ENCODE measurements at regions not wholly inside any gene's neighbourhood (a gene's known extent, or its start where the extent isn't known, plus 50 kb on each side); places are given as distances from the start of the nearest gene placed in this dataset.
A peak's percentile ranks its signal among the peaks of the same experiment; 100 is the strongest.

DNA sequence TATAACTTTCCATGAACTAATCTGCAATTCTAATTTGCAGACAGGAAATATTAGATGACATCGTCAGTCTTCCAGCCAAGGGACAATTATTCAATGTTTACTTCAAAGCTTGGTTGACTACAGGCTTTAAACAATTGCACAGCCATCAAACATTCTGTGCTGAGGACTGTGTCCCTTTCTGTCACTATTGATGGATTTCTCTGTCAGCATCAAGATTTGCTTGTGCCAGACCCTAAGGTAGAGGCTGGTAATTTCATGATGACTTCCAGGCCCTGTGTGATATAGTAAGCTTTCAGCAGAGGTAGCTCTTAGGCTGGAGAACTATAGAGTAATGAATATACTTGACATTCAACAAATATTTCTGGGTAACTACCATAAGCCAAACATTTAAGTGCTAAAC, 229.3 kb upstream of the ACTBL2 start:
- DNase-seq (ENCODE audit: low read depth in 2 of 2), result no peak

DNA sequence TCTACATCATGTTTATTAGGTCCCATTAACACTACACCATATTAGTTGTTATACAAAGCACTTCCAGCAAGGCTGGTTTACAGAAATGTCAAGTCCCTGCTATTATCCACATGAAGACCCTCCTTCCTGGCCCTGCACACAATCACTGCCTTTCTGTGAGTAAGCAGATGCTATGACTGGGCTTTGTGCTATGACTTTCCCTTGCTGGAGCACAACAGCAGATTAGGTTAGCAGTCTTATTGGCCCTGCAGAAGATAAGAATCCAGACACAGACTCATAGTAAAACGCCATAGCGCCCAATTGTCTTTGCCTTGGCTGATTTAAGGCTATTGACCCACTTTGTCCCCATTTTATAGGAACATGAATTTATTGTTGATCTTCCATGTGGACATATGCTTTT, 228.9 kb upstream of the ACTBL2 start:
- no peak for DNase-seq (ENCODE audit: low read depth in 2 of 2)

DNA sequence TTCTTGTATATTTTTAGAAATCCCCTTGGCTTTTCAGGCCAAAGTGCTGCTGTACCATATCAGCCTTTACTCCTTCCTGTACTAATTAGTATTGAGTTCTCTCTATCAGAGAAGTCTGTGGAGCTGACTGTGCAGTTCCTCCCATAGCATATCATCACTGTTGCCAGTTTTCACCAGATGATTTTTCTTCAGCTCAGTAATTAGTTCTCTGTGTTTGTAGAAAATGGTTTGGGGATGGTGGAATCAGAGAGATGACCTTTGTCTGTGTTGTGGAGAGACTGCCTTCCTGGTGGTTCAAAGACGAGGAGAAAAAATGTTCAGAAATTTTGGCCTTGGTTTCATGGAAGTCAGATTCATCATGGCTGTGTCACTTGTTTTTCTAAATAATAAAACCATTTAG, 227.5 kb upstream of the ACTBL2 start:
- no peak for DNase-seq (ENCODE audit: low read depth in 2 of 2)

DNA sequence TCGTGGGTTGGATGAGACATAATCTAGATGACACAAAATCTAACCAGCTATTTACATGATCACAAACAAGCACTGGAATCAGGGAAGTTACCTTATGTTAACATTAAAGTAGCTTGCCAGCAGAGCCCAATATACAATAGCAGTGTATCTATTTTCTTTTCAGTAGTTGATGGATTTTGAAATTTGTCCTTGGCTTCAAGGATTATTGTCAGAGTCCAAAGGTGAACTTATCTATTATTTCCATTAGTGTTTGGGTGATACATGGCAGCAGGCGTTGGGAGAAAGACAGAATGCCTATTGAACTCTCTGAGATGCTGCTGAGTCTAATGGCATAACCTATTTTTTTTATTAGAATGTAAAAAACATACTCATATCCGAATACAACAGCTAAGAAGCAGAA, 223.2 kb upstream of the ACTBL2 start:
- no peak for DNase-seq (ENCODE audit: low read depth in 2 of 2)

DNA sequence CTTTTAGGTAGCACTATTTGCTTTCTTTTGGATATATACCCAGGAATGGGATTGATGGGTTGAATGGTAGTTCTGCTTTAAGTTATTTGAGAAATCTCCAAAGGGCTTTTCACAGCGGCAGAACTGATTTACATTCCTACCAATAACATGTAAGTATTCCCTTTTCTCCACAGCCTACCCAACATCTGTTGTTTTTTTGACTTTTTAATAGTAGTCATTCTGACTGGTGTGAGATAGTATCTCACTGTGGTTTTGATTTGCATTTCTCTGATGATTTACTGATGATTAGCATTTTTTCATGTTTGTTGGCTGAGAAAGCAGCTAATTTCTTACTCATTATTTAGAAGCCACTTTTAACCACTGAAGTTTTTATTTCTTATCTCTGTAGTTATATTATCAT, 221.1 kb upstream of the ACTBL2 start:
- no peak for DNase-seq (ENCODE audit: low read depth in 2 of 2)

DNA sequence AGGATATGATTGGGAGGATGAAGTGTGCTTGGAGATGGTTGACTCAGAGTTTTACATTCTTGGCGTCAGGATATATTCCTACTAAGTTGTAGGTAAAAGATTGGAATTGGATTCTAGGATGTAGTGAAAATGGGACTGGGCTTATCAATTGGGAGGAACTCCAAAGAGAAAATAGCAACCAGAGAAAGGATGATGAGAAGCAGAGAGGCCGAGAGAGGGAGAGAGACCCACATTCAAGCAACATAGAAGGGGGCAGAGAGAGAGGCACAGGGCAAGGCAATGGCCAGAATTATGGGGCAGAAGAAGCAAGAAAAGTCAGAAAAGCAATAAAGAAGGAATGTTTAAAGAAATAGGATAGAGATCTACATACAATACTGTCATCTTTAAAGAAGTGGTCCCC, 217.9 kb upstream of the ACTBL2 start:
- no peak for DNase-seq (ENCODE audit: low read depth in 2 of 2)

DNA sequence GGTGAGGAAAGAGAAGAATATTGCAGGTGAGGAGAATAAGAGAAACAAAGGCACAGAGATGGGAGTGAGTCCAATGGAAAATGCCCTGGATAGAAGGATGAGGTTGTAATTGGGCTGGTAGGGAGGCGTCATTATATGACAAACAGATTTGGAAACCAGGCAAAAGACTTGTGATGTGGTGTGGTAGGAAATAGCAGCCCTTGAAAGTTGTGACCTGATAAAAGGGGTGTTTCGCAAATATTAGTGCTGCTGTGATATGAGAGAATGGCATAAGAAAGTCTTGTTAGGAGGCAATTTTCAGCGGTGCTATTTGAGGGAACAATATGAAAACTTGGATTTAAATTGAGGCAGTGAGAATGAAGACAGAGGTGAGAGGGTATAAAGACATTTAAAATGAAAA, 217.5 kb upstream of the ACTBL2 start:
- no peak for DNase-seq (ENCODE audit: low read depth in 2 of 2)

DNA sequence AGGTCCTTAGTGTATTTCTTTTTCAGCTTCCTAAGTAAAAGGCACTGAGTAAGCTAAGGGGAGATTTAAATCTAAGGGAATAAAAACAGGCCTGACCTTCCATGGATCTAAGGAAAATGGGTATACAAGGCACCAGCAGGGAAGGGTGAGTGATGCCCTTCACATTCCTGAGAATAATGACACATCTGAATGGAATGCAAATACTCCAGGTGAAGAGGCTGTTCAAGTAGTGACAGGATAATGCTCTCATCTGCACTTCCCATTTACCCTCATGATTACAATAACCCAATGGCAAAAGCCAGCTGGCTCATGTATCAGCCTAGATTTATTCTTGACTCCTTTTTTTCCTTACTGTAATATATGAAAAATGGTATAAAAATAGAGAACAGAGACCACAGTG, 216.2 kb upstream of the ACTBL2 start:
- DNase-seq (ENCODE audit: low read depth in 2 of 2), result no peak

DNA sequence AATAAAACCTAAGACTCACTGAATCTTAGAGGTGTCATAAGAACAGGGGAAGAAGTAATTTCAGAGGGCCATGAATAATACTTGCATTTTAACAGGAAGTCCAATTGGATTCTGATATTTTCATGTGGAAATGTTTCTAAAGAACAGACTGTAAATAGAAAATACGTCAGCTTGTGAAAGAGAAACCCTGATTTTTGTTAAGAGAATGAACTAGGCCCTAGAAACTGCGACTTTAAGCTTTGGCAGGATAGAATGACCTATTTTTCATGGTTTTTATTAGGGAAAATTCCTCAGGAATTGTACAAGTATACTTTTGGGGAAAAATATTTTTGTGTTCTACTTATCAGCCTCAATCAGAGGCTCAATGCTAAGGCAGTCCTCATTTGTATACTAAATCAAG, 215.5 kb upstream of the ACTBL2 start:
- DNase-seq (ENCODE audit: low read depth in 2 of 2), result no peak

DNA sequence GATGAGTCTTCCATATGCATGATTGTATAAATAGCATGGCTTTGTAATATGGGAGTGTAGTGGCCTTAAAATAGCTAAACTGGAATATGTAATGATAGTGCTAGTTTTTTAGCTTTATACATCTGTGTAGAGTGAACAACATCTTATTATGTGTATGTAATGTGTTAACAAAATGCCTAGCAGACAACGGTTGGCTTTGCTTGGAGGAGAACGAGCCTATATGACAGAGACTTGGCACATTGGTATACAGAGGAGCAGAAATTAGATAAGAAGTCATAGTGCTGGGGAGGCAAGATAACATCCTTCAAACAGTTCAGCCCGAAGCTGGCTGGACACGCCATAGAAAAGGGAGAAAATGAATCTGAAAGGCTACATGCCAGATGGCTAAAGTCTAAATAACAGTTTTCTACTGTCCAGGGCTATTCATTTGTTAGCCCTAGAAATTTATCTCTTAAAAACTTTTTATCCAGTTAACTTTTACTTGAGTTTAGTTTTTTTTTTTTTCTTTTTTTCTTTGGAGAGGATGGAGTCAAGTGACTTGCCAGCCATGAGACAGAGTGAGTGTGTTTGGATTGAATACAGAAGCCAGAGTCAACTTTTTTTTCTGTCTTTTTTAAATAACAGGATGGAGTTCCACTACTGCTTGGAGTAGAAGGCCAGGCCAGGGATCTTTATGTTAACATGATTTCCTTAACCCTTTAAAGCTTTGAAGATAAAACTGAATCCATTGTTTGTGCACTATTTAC, 214.4 kb upstream of the ACTBL2 start:
- no peak for DNase-seq (ENCODE audit: low read depth in 2 of 2)

DNA sequence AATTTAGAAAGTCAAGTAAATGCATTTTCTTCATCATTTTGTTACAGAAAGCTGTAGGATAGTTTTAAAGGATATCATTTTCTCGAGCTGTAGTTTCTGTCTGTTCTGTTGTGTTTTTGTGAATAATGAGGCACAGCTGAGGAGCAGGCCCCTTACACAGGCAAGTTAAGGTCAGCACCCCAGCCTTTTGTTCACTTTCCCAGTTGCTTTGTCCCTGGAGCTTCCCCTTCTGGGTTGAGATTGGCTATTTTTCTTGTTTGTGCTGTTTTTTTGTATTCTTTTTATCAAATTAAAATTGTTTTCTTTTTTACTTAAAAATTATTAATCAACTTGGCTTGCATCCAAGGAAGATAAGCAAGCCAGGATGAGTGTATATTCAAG, 213.8 kb upstream of the ACTBL2 start:
- DNase-seq (ENCODE audit: low read depth in 2 of 2), result no peak

DNA sequence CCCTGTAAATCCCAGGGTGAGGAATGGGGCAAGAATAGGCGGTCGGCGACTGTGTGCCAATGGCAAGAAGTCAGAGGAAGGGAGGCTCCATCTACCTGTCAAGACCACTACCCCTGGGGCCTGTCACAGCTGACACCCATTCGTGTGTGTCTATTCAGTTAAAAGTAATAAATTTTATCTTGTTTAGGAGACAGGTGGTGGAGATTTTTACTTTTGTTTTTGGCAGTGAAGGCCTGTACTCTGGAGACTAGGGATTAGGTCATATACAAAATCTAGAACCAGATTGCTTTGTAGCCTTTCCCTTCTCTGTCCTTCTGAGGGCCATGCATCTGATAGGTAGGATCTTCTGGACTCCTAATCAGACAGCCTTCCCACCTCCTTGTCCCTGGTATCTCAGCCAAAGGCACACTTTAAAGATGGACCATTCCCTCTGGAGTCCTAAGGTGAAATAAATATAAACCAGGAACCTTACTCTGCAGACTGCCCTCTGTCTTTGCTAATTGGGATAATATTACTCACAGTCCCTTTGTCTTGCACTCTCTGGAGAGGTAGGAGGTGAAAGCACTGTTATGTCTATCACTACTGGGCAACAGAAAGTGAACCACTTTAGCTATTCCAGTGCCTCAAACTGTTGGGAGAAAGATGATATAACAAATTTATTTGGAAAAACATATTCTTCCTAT, 213.2 kb upstream of the ACTBL2 start:
- no peak for DNase-seq (ENCODE audit: low read depth in 2 of 2)

DNA sequence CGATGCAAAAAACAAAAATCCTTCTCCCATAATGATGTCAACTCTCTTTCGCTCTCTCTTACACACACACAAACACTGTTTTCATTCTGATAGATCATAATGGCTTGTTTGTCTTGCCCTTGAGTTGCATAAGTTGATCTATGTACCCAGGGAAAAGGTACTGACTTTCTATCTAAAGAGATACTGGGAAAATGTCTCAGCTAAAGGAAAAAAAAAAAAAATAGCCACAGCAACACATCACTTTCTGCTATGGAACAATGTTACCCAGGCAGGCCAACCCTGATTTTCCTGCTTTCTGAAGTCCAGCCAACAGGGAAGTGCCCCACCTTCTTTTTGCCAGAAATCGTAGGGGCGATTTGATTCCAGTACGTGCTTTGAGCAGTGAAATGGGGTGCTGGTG, 212.6 kb upstream of the ACTBL2 start:
- no peak for DNase-seq (ENCODE audit: low read depth in 2 of 2)

DNA sequence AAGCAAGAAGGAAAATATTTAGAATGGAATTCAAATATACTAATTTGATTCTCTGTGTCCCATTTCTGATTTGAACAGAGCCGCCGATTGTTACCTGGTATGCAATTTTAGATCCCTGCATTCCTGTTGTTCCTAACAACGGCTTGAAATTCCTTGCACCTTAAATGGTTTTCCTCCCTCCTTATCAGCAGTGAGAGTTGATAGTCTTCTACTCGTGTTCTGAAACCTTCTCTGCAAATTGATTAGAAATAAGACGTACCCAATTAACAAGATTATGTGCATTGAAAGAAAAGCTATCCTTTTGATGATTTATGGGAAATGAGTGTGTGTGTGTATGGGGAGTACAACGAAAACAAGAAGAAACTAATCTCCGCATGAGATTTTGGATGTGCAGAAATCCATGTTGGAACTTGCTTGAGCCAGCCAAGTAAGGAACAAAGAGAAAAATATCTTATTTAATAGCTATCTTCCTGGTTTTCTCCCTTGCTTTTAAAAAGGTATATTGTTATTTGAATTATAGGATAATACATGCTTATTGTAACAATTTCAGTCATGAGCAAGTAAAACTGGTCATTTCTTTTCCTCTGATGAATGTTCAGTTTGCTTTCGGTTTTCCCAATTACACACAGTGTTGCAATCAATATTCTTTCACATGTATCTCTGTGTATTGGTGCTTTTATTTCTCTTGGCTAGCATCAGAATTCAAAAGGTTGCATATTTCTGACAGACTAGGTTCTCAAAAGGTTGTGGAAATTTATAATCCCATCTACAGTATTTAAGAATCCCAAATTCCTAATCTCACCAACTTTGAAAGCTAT, 211.1 kb upstream of the ACTBL2 start:
- no peak for DNase-seq (ENCODE audit: low read depth in 2 of 2)

DNA sequence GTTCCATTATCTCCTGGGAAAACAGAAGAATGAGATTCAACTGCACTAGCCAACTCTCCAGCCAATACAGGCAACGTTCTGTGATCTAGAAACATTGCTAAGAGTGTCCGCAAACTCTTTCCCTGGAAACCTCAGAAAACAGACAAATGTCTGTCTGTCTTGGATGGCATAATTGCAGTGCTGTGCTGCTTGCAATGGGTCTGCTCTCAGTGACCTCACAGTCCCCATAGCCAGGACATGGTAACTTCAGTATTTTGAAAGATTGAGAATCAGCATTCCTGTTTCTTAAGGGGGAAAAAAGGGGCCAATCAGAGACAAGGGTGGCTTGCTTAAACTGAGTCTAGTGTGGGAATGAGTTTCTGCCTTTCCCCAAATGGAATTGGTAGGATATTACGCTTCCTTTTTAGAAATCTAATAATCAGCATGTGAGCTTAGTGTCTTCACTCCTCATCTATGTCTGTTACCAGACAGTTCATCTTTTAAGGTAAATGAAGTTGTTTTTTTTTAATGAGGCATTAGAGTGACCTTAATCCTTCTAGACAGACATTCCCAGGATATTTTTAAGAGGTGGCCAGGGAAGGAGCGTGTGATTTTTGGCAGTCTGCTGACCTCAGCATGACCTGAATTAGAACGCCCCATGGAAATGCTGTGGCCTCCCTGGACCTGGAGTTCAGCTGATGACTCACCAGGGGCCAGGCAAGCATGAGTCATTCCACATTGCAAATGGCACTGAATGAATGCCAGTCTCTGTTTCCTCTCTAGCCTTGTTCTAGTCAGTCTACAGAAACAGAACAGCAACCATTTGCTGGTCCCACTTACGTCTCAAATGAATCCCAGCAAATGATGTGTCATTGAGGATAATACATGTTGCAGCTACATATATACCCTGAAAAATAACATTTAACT, 210.2 kb upstream of the ACTBL2 start:
- peak in 1 of 2 donors; percentile 10 for DNase-seq (ENCODE audit: low read depth in 2 of 2)

DNA sequence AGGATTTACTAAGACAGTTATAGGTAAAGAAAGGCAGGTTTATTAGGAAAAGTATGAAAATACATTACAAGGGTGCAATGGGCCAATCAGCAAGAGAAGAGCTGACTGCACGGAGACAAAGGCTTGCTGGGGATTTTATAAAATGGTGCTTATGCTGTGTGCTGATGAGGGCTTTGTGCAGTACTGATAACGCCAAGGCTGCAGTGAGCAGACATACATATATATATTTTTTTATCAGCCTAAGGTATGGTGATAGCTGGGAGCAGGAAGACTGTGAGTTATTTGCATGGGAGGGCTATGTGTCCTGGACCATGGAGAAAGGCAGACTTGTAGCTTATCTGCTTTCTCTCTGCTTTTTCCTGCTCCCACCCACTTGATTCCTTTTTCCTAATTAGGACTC, 208.1 kb upstream of the ACTBL2 start:
- DNase-seq (ENCODE audit: low read depth in 2 of 2), result no peak

DNA sequence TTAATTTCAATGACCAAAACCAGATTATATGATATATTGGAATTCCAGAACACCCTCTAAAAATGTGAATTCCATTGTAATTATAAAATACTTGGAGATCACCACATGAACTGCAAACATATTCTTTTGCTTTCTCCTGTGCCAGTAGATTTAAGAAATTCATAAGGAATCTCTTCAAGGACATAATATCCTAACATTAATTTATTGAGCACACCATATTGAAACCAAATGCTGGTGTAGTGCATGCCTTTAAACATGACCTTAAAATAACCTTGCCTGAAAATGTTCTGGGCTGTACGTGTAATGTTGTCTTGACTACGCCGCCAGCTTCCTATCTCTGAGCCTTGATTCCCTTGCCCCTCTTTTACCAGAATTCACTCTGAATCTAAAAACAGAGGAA, 205.0 kb upstream of the ACTBL2 start:
- no peak for DNase-seq (ENCODE audit: low read depth in 2 of 2)

DNA sequence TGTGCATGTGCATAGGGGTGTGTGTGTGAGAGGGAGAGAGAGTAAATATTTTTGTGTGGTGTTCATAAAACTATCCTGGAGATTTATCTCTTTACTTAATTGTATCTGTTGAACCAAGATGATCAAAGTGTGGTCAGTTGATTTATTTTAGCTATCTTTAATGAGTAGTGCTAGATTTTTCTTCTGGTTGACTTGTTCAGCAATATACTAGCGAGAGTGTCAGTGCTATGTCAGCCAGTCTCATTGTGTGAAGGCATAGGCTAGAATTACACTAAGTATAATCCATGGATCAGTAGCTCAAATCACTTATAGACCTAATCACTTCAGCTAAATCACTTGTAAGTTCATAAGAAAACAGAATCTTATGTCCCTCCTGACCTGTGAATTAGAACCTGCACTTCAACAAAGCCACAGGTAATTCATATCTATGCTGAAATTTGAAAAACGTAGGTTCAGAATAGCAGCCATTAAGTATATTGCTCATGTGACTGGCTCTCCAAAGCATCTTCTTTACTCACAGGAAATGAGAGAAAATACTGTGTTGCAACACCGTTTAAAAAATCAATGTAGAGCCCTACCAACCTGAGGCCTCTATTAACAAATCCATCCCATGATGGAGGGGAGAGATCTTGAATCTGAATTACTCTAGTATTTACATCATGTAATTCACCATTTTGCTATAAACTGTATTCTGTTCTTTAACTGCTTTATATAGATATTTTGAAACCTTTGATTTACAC, 203.1 kb upstream of the ACTBL2 start:
- DNase-seq (ENCODE audit: low read depth in 2 of 2), result no peak

DNA sequence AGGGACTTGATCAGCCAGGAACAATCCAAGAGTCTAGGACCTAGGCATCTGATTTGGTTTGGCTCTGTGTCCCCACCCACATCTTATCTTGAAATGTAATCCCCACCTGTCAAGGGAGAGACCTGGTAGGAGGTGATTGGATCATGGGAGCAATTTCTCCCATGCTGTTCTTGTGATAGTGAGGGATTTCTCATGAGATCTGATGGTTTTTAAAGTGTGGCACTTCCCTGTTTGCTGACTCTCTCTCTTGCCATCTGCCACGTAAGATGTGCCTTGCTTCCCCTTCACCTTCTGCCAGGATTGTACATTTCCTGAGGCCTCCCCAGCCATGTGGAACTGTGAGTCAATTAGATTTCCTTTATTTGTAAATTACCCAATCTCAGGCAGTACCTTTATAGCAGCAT, 201.7 kb upstream of the ACTBL2 start:
- DNase-seq (ENCODE audit: low read depth in 2 of 2), result no peak

DNA sequence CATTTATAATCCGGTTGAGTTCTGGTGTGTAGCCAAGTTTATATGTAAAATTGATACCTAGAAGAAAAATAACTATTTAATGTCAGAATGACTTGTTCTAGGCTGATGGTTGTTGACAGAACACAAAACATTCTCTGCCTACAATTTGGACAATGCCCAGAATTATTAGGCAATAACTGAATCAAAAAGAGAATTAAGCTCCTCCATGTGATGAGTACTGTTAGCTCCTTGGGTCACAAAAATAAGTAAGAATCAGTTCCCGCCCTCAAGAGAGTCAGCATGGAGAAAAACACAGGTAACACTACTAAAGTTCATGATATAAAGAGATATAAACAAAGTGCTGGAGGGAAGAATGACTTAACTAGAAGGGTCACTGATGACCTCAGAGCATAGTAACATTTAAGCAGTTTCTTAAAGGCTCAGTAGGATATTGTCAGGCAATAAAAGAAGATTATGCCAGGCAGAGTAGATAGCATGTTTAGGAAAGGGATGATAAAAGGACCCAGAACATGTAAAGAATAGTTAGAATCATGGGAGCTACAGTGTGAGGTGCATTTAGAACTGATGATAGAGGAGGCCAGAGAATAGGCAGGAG, 200.5 kb upstream of the ACTBL2 start:
- no peak for DNase-seq (ENCODE audit: low read depth in 2 of 2)

DNA sequence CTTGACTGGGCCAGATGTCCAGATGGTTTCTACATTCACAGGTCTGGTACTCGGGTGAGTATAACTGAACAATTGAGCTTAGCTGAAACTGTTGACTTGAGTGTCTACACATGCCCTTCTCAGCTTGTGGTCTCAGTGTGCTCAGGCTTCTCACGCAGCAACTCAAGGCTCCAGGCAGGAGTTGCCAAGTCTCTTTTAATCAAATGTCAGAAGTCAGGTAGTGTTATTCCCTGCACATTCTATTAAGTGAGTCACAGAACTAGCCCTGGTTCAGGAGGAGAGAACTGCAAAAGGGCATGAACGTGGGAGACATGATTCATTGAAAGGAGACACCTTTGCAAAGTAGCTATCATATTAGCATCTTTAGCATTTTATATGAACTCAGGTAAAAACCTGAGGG, 199.3 kb upstream of the ACTBL2 start:
- DNase-seq (ENCODE audit: low read depth in 2 of 2), result no peak
